WI38 (cell line): ENCODE measurements at regions not wholly inside any gene's neighbourhood (a gene's known extent, or its start where the extent isn't known, plus 50 kb on each side); places are given as distances from the start of the nearest gene placed in this dataset.

Source experiments
- H3K4me3 ChIP-seq: 2 replicates; pipeline ENCODE4 v1.5.1; 2011; ENCODE audit warnings: low read depth, mild to moderate bottlenecking, control low read depth, low read length
- CTCF ChIP-seq: IDR thresholded peaks from 2 replicates; pipeline ENCODE4 v1.5.1; 2012; ENCODE audit warnings: low read depth, mild to moderate bottlenecking, control low read depth, low read length

- TF ChIP-seq CTCF, result no peak
- H3K4me3 ChIP-seq, result no peak overlapping the region
Measured at GRCh38 chr6:28727559-28728211, 196.1 kb downstream of the TRIM27 start.

GRCh38 chr6:28729501-28730402, 194.0 kb downstream of the TRIM27 start:
- H3K4me3 ChIP-seq, result peak overlapping the region; percentile 89

GRCh38 chr6:28732052-28732451, 191.7 kb downstream of the TRIM27 start:
- no peak for TF ChIP-seq CTCF
- no peak overlapping the region for H3K4me3 ChIP-seq

More at GRCh38 chr6:28729501-28730402, 194.0 kb downstream of the TRIM27 start:
- no peak for TF ChIP-seq CTCF

GRCh38 chr6:28734443-28734959, 189.3 kb downstream of the TRIM27 start:
- TF ChIP-seq CTCF, result no peak
- H3K4me3 ChIP-seq, result no peak overlapping the region

- no peak for TF ChIP-seq CTCF
- no peak overlapping the region for H3K4me3 ChIP-seq
Measured at GRCh38 chr6:28736121-28736520, 187.7 kb downstream of the TRIM27 start.

GRCh38 chr6:28737750-28738395, 185.9 kb downstream of the TRIM27 start:
- no peak for TF ChIP-seq CTCF
- H3K4me3 ChIP-seq, result no peak overlapping the region

- TF ChIP-seq CTCF, result no peak
- H3K4me3 ChIP-seq, result no peak overlapping the region
Measured at GRCh38 chr6:28738396-28738765, 185.4 kb downstream of the TRIM27 start.
